ENCODE measurements at regions not wholly inside any gene's neighbourhood (a gene's known extent, or its start where the extent isn't known, plus 50 kb on each side); places are given as distances from the start of the nearest gene placed in this dataset.

- H2AFZ ChIP-seq (ENCODE audit: low read length) = no peak overlapping the region
- no peaks in the 10 kb centered on the region for H3K79me2 ChIP-seq (ENCODE audit: control insufficient read depth, insufficient read depth, low read length)
- H3K4me3 ChIP-seq (replicated peaks in 1 of 4; ENCODE audit: control extremely low read depth in 1 of 4, insufficient read depth in 1 of 4, low read depth in 3 of 4, low read length in 4 of 4) = no peak overlapping the region
- H3K4me2 ChIP-seq (ENCODE audit: extremely low read depth, insufficient read depth, low read length) = no peak overlapping the region
- no peaks in the 10 kb centered on the region for H3K4me1 ChIP-seq (ENCODE audit: control insufficient read depth, extremely low read depth, insufficient read depth, low read length)
- H3K27ac ChIP-seq (ENCODE audit: insufficient read depth, low read length) = no peak overlapping the region
- H4K20me1 ChIP-seq (ENCODE audit: control insufficient read depth, extremely low read depth, insufficient read depth, low read length) = no peaks in the 10 kb centered on the region
- H3K27me3 ChIP-seq (ENCODE audit: control insufficient read depth, insufficient read depth, low read length) = no peaks in the 10 kb centered on the region
- TF ChIP-seq EZH2 (IDR thresholded peaks at IDR 0.05; ENCODE audit: low read length, missing control alignments) (no peak), CTCF (conservative IDR thresholded peaks at IDR 0.05 in 1 of 2, IDR thresholded peaks at IDR 0.05 in 1 of 2; ENCODE audit: low read depth in 1 of 2, low read length in 2 of 2) (no peak)
- H3K9ac ChIP-seq (ENCODE audit: insufficient read depth, low read length) = no peak overlapping the region
- no peaks in the 10 kb centered on the region for H3K36me3 ChIP-seq (ENCODE audit: control insufficient read depth, insufficient read depth, low read length)
- no peak for DNase-seq (ENCODE audit: low read depth in 2 of 2)
- H3K9me3 ChIP-seq (ENCODE audit: control insufficient read depth, insufficient read depth, low read depth, low read length) = no peaks in the 10 kb centered on the region
Observed at GRCh38 chr7:96532428-96532935, 177.2 kb downstream of the SEM1 start.

GRCh38 chr7:96531331-96531730 lies 178.3 kb downstream of the SEM1 start:
- no peak for TF ChIP-seq CTCF (conservative IDR thresholded peaks at IDR 0.05 in 1 of 2, IDR thresholded peaks at IDR 0.05 in 1 of 2; ENCODE audit: low read depth in 1 of 2, low read length in 2 of 2)
- no peak for TF ChIP-seq EZH2 (IDR thresholded peaks at IDR 0.05; ENCODE audit: low read length, missing control alignments)
- Histone ChIP-seq H3K4me2 (ENCODE audit: extremely low read depth, insufficient read depth, low read length) (no peak overlapping the region), H3K9ac (ENCODE audit: insufficient read depth, low read length) (no peak overlapping the region), H3K27me3 (ENCODE audit: control insufficient read depth, insufficient read depth, low read length) (no peaks in the 10 kb centered on the region), H3K36me3 (ENCODE audit: control insufficient read depth, insufficient read depth, low read length) (no peaks in the 10 kb centered on the region), H2AFZ (ENCODE audit: low read length) (no peak overlapping the region), H3K4me1 (ENCODE audit: control insufficient read depth, extremely low read depth, insufficient read depth, low read length) (no peaks in the 10 kb centered on the region), H3K27ac (ENCODE audit: insufficient read depth, low read length) (no peak overlapping the region), H4K20me1 (ENCODE audit: control insufficient read depth, extremely low read depth, insufficient read depth, low read length) (no peaks in the 10 kb centered on the region), H3K79me2 (ENCODE audit: control insufficient read depth, insufficient read depth, low read length) (no peaks in the 10 kb centered on the region), H3K4me3 (replicated peaks in 1 of 4; ENCODE audit: control extremely low read depth in 1 of 4, insufficient read depth in 1 of 4, low read depth in 3 of 4, low read length in 4 of 4) (no peak overlapping the region), H3K9me3 (ENCODE audit: control insufficient read depth, insufficient read depth, low read depth, low read length) (no peaks in the 10 kb centered on the region)
- DNase-seq (ENCODE audit: low read depth in 2 of 2) = no peak

- no peaks in the 10 kb centered on the region for H3K79me2 ChIP-seq (ENCODE audit: control insufficient read depth, insufficient read depth, low read length)
- no peaks in the 10 kb centered on the region for H4K20me1 ChIP-seq (ENCODE audit: control insufficient read depth, extremely low read depth, insufficient read depth, low read length)
- no peaks in the 10 kb centered on the region for H3K9me3 ChIP-seq (ENCODE audit: control insufficient read depth, insufficient read depth, low read depth, low read length)
- no peaks in the 10 kb centered on the region for H3K4me1 ChIP-seq (ENCODE audit: control insufficient read depth, extremely low read depth, insufficient read depth, low read length)
- TF ChIP-seq CTCF (conservative IDR thresholded peaks at IDR 0.05 in 1 of 2, IDR thresholded peaks at IDR 0.05 in 1 of 2; ENCODE audit: low read depth in 1 of 2, low read length in 2 of 2) = no peak
- TF ChIP-seq EZH2 (IDR thresholded peaks at IDR 0.05; ENCODE audit: low read length, missing control alignments) = no peak
- no peak overlapping the region for H3K4me3 ChIP-seq (replicated peaks in 1 of 4; ENCODE audit: control extremely low read depth in 1 of 4, insufficient read depth in 1 of 4, low read depth in 3 of 4, low read length in 4 of 4)
- H3K4me2 ChIP-seq (ENCODE audit: extremely low read depth, insufficient read depth, low read length) = no peak overlapping the region
- H3K9ac ChIP-seq (ENCODE audit: insufficient read depth, low read length) = no peak overlapping the region
- H2AFZ ChIP-seq (ENCODE audit: low read length) = no peak overlapping the region
- DNase-seq (ENCODE audit: low read depth in 2 of 2) = no peak
- no peaks in the 10 kb centered on the region for H3K27me3 ChIP-seq (ENCODE audit: control insufficient read depth, insufficient read depth, low read length)
- no peak overlapping the region for H3K27ac ChIP-seq (ENCODE audit: insufficient read depth, low read length)
- H3K36me3 ChIP-seq (ENCODE audit: control insufficient read depth, insufficient read depth, low read length) = no peaks in the 10 kb centered on the region
Observed at GRCh38 chr7:96530786-96531185, 178.9 kb downstream of the SEM1 start.

Data from fibroblast of lung (primary cell).